ENCODE measurements at regions not wholly inside any gene's neighbourhood (a gene's known extent, or its start where the extent isn't known, plus 50 kb on each side); places are given as distances from the start of the nearest gene placed in this dataset.
"Not testable (repeated sequence)": the region's sequence is repeated elsewhere in the genome, so short reads cannot be mapped to it uniquely, and the experiment has no call there.

DNA sequence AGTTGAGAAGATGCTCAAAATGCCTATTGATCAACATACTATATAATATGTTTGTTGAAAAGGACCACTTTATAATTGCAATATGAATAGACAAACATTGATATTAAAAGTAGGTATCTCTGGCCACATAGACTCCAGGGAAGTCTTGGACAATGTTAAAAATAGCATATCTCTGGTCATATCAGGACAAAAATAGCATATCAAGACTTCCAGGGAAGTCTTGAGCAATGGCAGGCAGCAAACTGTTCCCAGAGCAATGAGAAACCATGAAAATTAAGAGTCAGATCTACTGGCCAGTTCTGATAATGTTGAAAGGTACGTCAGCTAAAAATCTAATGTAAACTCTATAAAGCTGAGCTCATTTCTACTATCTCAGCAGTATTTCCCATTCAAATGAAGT is 1130.3 kb upstream of the CITED2 start:
- TF ChIP-seq, protein P1, sequence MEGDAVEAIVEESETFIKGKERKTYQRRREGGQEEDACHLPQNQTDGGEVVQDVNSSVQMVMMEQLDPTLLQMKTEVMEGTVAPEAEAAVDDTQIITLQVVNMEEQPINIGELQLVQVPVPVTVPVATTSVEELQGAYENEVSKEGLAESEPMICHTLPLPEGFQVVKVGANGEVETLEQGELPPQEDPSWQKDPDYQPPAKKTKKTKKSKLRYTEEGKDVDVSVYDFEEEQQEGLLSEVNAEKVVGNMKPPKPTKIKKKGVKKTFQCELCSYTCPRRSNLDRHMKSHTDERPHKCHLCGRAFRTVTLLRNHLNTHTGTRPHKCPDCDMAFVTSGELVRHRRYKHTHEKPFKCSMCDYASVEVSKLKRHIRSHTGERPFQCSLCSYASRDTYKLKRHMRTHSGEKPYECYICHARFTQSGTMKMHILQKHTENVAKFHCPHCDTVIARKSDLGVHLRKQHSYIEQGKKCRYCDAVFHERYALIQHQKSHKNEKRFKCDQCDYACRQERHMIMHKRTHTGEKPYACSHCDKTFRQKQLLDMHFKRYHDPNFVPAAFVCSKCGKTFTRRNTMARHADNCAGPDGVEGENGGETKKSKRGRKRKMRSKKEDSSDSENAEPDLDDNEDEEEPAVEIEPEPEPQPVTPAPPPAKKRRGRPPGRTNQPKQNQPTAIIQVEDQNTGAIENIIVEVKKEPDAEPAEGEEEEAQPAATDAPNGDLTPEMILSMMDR (IDR thresholded peaks at IDR 0.05) = no peak
- no peak for TF ChIP-seq POLR2A (IDR thresholded peaks at IDR 0.05)
- DNase-seq = no peak
- no peaks in the 10 kb centered on the region for H3K4me1 ChIP-seq
- H3K9me3 ChIP-seq = no peaks in the 10 kb centered on the region
- H3K27me3 ChIP-seq = no peaks in the 10 kb centered on the region
- H3K36me3 ChIP-seq = no peaks in the 10 kb centered on the region
- no peak overlapping the region for H3K4me3 ChIP-seq
- no peak overlapping the region for H3K27ac ChIP-seq

DNA sequence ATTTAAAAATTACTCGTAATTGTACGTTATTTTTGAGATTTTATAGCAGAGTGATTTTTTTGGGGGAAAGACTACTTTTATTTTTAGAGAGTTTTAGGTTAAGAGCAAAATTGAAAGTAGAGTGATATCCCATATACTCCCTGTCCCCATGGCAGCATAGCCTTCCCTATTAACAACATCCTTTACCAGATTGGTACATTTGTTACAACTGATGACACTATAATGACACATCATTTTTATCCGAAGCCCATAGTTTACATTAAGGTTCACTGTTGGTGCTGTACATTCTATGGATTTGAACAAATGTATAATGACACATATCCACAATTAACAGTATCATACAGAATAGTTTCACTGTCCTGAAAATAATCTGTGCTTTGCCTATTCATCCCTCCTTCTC is 1126.4 kb upstream of the CITED2 start:
- no peaks in the 10 kb centered on the region for H3K4me1 ChIP-seq
- no peak overlapping the region for H3K27ac ChIP-seq
- no peak overlapping the region for H3K4me3 ChIP-seq
- H3K36me3 ChIP-seq = no peaks in the 10 kb centered on the region
- no peaks in the 10 kb centered on the region for H3K27me3 ChIP-seq
- DNase-seq = no peak
- H3K9me3 ChIP-seq = no peaks in the 10 kb centered on the region
- TF ChIP-seq, protein P1 (IDR thresholded peaks at IDR 0.05) = no peak
- no peak for TF ChIP-seq POLR2A (IDR thresholded peaks at IDR 0.05)

DNA sequence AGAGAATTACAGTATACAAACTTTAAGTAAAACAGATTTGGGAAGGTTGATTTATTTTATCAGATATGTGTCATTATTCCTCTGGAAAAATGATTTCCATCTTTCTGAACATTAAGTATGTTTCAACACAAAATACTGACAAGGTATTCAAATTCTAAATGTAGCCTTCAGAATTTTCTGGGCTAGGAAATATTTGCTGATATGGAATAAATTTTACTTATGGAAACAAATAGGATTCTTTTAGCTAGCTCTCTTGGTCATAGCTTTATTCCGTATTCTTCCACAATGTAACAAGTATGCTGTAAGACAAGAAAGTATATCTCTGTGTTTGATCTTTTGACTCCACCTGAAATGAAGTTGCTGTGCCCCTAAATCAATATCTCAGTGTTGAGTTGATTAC is 1125.2 kb upstream of the CITED2 start:
- Histone ChIP-seq H3K9me3 (no peaks in the 10 kb centered on the region), H3K27ac (no peak overlapping the region), H3K27me3 (no peaks in the 10 kb centered on the region), H3K4me1 (no peaks in the 10 kb centered on the region), H3K36me3 (no peaks in the 10 kb centered on the region), H3K4me3 (no peak overlapping the region)
- no peak for DNase-seq
- TF ChIP-seq, protein P1 (IDR thresholded peaks at IDR 0.05) = no peak

DNA sequence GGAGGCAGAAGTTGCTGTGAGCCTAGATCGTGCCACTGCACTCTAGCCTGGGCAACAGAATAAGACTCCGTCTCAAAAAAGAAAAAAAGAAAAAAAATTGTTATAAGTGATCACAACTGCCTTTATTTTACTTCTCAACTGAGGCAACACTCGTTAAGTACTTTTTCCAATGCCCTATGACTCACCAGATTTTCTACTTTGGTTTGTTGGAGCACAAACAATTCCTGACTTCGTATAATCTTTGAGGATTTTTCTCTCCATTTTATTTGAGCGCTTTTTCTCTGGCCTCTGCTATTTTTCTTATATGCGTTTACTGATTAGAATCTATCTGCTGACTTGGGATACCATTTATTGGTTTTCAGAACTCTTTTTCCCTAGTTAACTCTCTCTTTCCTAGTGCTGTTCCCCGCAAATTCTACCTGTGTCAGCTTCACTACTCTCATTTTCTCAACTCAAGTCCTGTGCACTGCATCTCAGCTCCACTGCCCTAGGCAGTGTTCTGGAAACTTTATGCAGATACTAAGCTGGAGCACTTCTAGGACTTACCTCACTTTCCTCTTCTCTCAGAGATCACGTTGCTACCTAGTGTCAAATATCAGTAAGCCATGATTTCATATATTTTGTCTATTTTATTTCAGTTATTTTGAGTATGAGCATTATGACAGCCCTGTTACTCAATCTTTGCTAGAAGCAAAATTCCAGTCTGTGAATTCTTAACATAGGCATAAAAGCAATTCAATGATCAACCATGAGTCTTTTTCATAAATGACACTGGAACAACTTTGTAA is 1120.1 kb upstream of the CITED2 start:
- Histone ChIP-seq H3K4me3 (no peak overlapping the region), H3K27me3 (no peaks in the 10 kb centered on the region), H3K27ac (no peak overlapping the region), H3K9me3 (no peaks in the 10 kb centered on the region), H3K36me3 (no peaks in the 10 kb centered on the region), H3K4me1 (no peaks in the 10 kb centered on the region)
- no peak for DNase-seq
- no peak for TF ChIP-seq POLR2A (IDR thresholded peaks at IDR 0.05)
- TF ChIP-seq, protein P1 (IDR thresholded peaks at IDR 0.05) = no peak

DNA sequence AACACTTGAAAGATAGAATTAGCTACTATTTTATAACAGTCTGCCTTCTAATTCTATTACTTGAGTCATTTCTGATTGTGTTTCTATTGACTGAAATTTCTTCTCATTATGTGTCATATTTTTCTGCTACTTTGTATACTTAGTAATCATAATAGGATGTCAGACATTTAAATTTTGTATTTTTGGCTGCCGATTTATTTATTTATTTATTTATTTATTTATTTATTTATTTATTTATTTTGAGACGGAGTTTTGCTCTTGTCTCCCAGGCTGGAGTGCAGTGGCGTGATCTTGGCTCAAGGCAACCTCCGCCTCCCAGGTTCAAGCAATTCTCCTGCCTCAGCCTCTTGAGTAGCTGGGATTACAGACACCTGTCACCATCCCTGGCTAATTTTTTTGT is 1119.0 kb upstream of the CITED2 start:
- H3K4me3 ChIP-seq, H3K27me3 ChIP-seq, H3K9me3 ChIP-seq, H3K36me3 ChIP-seq, DNase-seq, H3K27ac ChIP-seq, H3K4me1 ChIP-seq: not testable (repeated sequence)

DNA sequence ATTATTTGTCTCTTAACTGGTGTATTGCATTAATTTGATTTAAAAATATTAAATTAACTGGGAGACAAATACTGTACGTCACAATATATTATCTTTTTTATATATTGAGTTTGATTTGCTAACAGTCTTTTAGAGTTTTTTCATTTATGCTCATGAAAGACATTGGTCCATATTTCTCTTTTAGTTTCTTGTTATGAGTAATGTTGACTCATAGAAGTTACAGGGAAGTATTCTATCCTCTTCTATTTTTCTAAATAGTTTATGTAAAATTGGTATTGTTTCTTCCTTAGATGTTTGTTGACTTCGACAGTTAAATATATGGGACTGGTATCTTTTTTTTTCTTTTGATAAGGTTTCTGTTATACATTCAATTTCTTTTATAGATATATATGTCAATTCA is 1115.6 kb upstream of the CITED2 start:
- Histone ChIP-seq H3K4me3 (no peak overlapping the region), H3K27me3 (no peaks in the 10 kb centered on the region), H3K4me1 (no peaks in the 10 kb centered on the region), H3K27ac (no peak overlapping the region), H3K36me3 (no peaks in the 10 kb centered on the region), H3K9me3 (peaks cover 0 to 5% (median 0%) of the 10 kb centered on the region in 4 donors)
- DNase-seq = no peak
- TF ChIP-seq POLR2A (IDR thresholded peaks at IDR 0.05) = no peak
- TF ChIP-seq, protein P1 (IDR thresholded peaks at IDR 0.05) = no peak

Data from Peyer's patch (tissue), 4 donors.